ENCODE measurements at regions not wholly inside any gene's neighbourhood (a gene's known extent, or its start where the extent isn't known, plus 50 kb on each side); places are given as distances from the start of the nearest gene placed in this dataset.

- in situ Hi-C loops (cut with MboI), result no loop called here
- no peak overlapping the region for H3K9ac ChIP-seq
- H3F3A ChIP-seq (ENCODE audit: insufficient read depth), result peaks cover 13% of the 10 kb centered on the region; the same call in 1 of the 2 replicates
- no peaks in the 10 kb centered on the region for H3K79me2 ChIP-seq (ENCODE audit: insufficient read depth)
- no peak overlapping the region for H3K4me2 ChIP-seq (ENCODE audit: unreplicated experiment)
- no peaks in the 10 kb centered on the region for H4K20me1 ChIP-seq (ENCODE audit: insufficient read depth)
- TF ChIP-seq EZH2 (IDR thresholded peaks at IDR 0.05; ENCODE audit: insufficient read depth, poor library complexity, severe bottlenecking) (no peak), EZH2phosphoT487 (IDR thresholded peaks at IDR 0.05; ENCODE audit: insufficient read depth, low read depth) (no peak)
- no peaks in the 10 kb centered on the region for H3K9me3 ChIP-seq (ENCODE audit: low read depth)
- peaks cover 16% of the 10 kb centered on the region for H3K4me1 ChIP-seq (ENCODE audit: insufficient read depth)
- no peak overlapping the region for H3K4me3 ChIP-seq
- DNase-seq, result no peak
- H3K36me3 ChIP-seq (ENCODE audit: low read depth), result no peaks in the 10 kb centered on the region
- no peaks in the 10 kb centered on the region for H3K27me3 ChIP-seq (replicated peaks; ENCODE audit: insufficient read depth)
- no peak overlapping the region for H3K27ac ChIP-seq
- 79 to 81% methylated on average over 6 of the region's 6 CpGs for WGBS, 2 experiments (ENCODE audit: low coverage in 1 of 2, low lambda C conversion rate in 2 of 2, missing lambda C conversion rate in 2 of 2)
- H3K9me2 ChIP-seq (ENCODE audit: insufficient read depth), result no peaks in the 10 kb centered on the region
- H2AFZ ChIP-seq, result no peak overlapping the region
Measured at GRCh38 chr21:28834335-28835238, 158.1 kb downstream of the LTN1 start.

- Histone ChIP-seq H3K4me3 (no peak overlapping the region), H3K9ac (no peak overlapping the region), H4K20me1 (ENCODE audit: insufficient read depth) (no peaks in the 10 kb centered on the region), H3K4me1 (ENCODE audit: insufficient read depth) (peaks cover 21% of the 10 kb centered on the region), H3K27me3 (replicated peaks; ENCODE audit: insufficient read depth) (no peaks in the 10 kb centered on the region), H2AFZ (no peak overlapping the region), H3K27ac (no peak overlapping the region), H3K79me2 (ENCODE audit: insufficient read depth) (no peaks in the 10 kb centered on the region), H3K4me2 (ENCODE audit: unreplicated experiment) (no peak overlapping the region), H3F3A (ENCODE audit: insufficient read depth) (peaks cover 13% of the 10 kb centered on the region; the same call in 1 of the 2 replicates), H3K9me2 (ENCODE audit: insufficient read depth) (no peaks in the 10 kb centered on the region), H3K9me3 (ENCODE audit: low read depth) (no peaks in the 10 kb centered on the region), H3K36me3 (ENCODE audit: low read depth) (no peaks in the 10 kb centered on the region)
- WGBS, 2 experiments (ENCODE audit: low coverage in 1 of 2, low lambda C conversion rate in 2 of 2, missing lambda C conversion rate in 2 of 2), result 89 to 91% methylated on average over 3 of the region's 3 CpGs
- TF ChIP-seq EZH2 (IDR thresholded peaks at IDR 0.05; ENCODE audit: insufficient read depth, poor library complexity, severe bottlenecking) (no peak), EZH2phosphoT487 (IDR thresholded peaks at IDR 0.05; ENCODE audit: insufficient read depth, low read depth) (no peak)
- in situ Hi-C loops (cut with MboI), result no loop called here
- no peak for DNase-seq
Measured at GRCh38 chr21:28833609-28834008, 159.1 kb downstream of the LTN1 start.

DNA sequence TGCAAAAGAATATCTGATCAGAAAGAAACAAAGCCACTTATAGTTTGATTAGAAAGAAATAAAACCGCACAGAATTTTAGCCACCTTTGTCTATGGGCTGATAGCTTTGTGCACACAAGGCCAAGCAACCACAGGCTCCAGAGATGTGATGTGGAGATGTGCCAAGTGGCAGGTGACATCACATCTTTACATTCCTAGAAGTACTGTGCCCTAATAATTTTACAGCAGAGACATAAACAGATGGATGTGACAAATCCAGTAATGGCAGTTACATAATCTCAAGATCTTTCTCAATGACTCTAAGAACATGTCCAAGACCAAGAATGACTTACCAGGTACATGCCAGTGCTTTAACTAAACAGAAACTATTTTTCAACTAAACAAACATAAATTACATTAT, 159.5 kb downstream of the LTN1 start:
- no peak for DNase-seq
- peaks cover 21% of the 10 kb centered on the region for H3K4me1 ChIP-seq (ENCODE audit: insufficient read depth)
- no peaks in the 10 kb centered on the region for H3K27me3 ChIP-seq (replicated peaks; ENCODE audit: insufficient read depth)
- H3K4me2 ChIP-seq (ENCODE audit: unreplicated experiment), result no peak overlapping the region
- in situ Hi-C loops (cut with MboI), result no loop called here
- no peaks in the 10 kb centered on the region for H3K36me3 ChIP-seq (ENCODE audit: low read depth)
- no peak for TF ChIP-seq EZH2phosphoT487 (IDR thresholded peaks at IDR 0.05; ENCODE audit: insufficient read depth, low read depth)
- no peak for TF ChIP-seq EZH2 (IDR thresholded peaks at IDR 0.05; ENCODE audit: insufficient read depth, poor library complexity, severe bottlenecking)
- H3K27ac ChIP-seq, result no peak overlapping the region
- no peak overlapping the region for H2AFZ ChIP-seq
- H3K9me3 ChIP-seq (ENCODE audit: low read depth), result no peaks in the 10 kb centered on the region
- no peak overlapping the region for H3K4me3 ChIP-seq
- no peaks in the 10 kb centered on the region for H3K79me2 ChIP-seq (ENCODE audit: insufficient read depth)
- H4K20me1 ChIP-seq (ENCODE audit: insufficient read depth), result no peaks in the 10 kb centered on the region
- H3F3A ChIP-seq (ENCODE audit: insufficient read depth), result peaks cover 13% of the 10 kb centered on the region; the same call in 1 of the 2 replicates
- no peak overlapping the region for H3K9ac ChIP-seq
- H3K9me2 ChIP-seq (ENCODE audit: insufficient read depth), result no peaks in the 10 kb centered on the region
- WGBS, 2 experiments (ENCODE audit: low coverage in 1 of 2, low lambda C conversion rate in 2 of 2, missing lambda C conversion rate in 2 of 2), result 95 to 98% methylated on average over 1 of the region's 1 CpG

- H3K36me3 ChIP-seq (ENCODE audit: low read depth), result no peaks in the 10 kb centered on the region
- H3F3A ChIP-seq (ENCODE audit: insufficient read depth), result peaks cover 13% of the 10 kb centered on the region; the same call in 1 of the 2 replicates
- no peak for DNase-seq
- no peak overlapping the region for H3K27ac ChIP-seq
- H3K27me3 ChIP-seq (replicated peaks; ENCODE audit: insufficient read depth), result no peaks in the 10 kb centered on the region
- no peak overlapping the region for H3K4me3 ChIP-seq
- H3K9me3 ChIP-seq (ENCODE audit: low read depth), result no peaks in the 10 kb centered on the region
- no peak overlapping the region for H3K9ac ChIP-seq
- H3K9me2 ChIP-seq (ENCODE audit: insufficient read depth), result no peaks in the 10 kb centered on the region
- TF ChIP-seq EZH2 (IDR thresholded peaks at IDR 0.05; ENCODE audit: insufficient read depth, poor library complexity, severe bottlenecking) (no peak), EZH2phosphoT487 (IDR thresholded peaks at IDR 0.05; ENCODE audit: insufficient read depth, low read depth) (no peak)
- H4K20me1 ChIP-seq (ENCODE audit: insufficient read depth), result no peaks in the 10 kb centered on the region
- 94 to 97% methylated on average over 3 of the region's 3 CpGs for WGBS, 2 experiments (ENCODE audit: low coverage in 1 of 2, low lambda C conversion rate in 2 of 2, missing lambda C conversion rate in 2 of 2)
- in situ Hi-C loops (cut with MboI), result no loop called here
- no peak overlapping the region for H3K4me2 ChIP-seq (ENCODE audit: unreplicated experiment)
- no peak overlapping the region for H2AFZ ChIP-seq
- no peaks in the 10 kb centered on the region for H3K79me2 ChIP-seq (ENCODE audit: insufficient read depth)
- H3K4me1 ChIP-seq (ENCODE audit: insufficient read depth), result peaks cover 21% of the 10 kb centered on the region
Measured at GRCh38 chr21:28832715-28833061, 160.0 kb downstream of the LTN1 start.

Measured in GM23248 (cell line).